WTC11 (cell line): ENCODE measurements at regions not wholly inside any gene's neighbourhood (a gene's known extent, or its start where the extent isn't known, plus 50 kb on each side); places are given as distances from the start of the nearest gene placed in this dataset.

ENCODE experiments used
- ATAC-seq: fragments of 200-7000 bp; cut with Tn5 transposase; 2 replicates; pipeline ENCODE4 v1.10.0; 2021; ENCODE audit warnings: mild to moderate bottlenecking, moderate library complexity
- CTCF ChIA-PET: fragments of 300-600 bp; sonication (Branson Sonifier 250); formaldehyde crosslinking; loops from one replicate; lab custom pipeline; 2021; ENCODE audit warnings: antibody characterized with exemption; lab: Charles Lee
- POLR2A ChIA-PET: fragments of 350-600 bp; sonication (Branson Sonifier 250); formaldehyde crosslinking; loops from one replicate; lab custom pipeline; 2021; ENCODE audit warnings: antibody characterized with exemption; lab: Charles Lee
- DNase-seq: peaks from one replicate; pipeline ENCODE4 v3.0.0; 2021; ENCODE audit warnings: low spot score
- H3K27ac Mint-ChIP-seq: 2 replicates; pipeline ENCODE4 v1.8.0; 2021; ENCODE audit warnings: mixed read lengths
- H3K27me3 Mint-ChIP-seq: 2 replicates; pipeline ENCODE4 v1.8.0; 2021; ENCODE audit warnings: low read depth, mild to moderate bottlenecking, moderate library complexity, mixed read lengths
- H3K36me3 Mint-ChIP-seq: 2 replicates; pipeline ENCODE4 v1.8.0; 2021; ENCODE audit warnings: mixed read lengths
- H3K4me1 Mint-ChIP-seq: 2 replicates; pipeline ENCODE4 v1.8.0; 2022; ENCODE audit warnings: mixed read lengths
- H3K4me3 Mint-ChIP-seq: 2 replicates; pipeline ENCODE4 v1.8.0; 2021; ENCODE audit warnings: mild to moderate bottlenecking, moderate library complexity, mixed read lengths
- H3K9me3 Mint-ChIP-seq: 2 replicates; pipeline ENCODE4 v1.8.0; 2021; ENCODE audit warnings: mixed read lengths
- EMX1 ChIP-seq: fragments of 250-450 bp; sonication (Bioruptor Pico); IDR thresholded peaks from 2 replicates; pipeline ENCODE4 v1.8.0; 2021; ENCODE audit warnings: mild to moderate bottlenecking
- FOXK1 ChIP-seq: sonication (generic); formaldehyde crosslinking; IDR thresholded peaks from 2 replicates; pipeline ENCODE4 v1.8.0; 2022; ENCODE audit warnings: mild to moderate bottlenecking, moderate library complexity, missing genetic modification reagents
- GTF2I ChIP-seq: fragments of 250-450 bp; sonication (Bioruptor Pico); conservative IDR thresholded peaks from 2 replicates; pipeline ENCODE4 v1.4.0; 2021; ENCODE audit warnings: mild to moderate bottlenecking
- JUN ChIP-seq: sonication (generic); formaldehyde crosslinking; IDR thresholded peaks from 2 replicates; pipeline ENCODE4 v1.8.0; 2023; ENCODE audit warnings: mild to moderate bottlenecking, missing genetic modification reagents
- KAT7 ChIP-seq: sonication (generic); formaldehyde crosslinking; IDR thresholded peaks from 2 replicates; pipeline ENCODE4 v1.8.1; 2023; ENCODE audit warnings: missing genetic modification reagents, mild to moderate bottlenecking, borderline replicate concordance
- MYBL2 ChIP-seq: sonication (generic); formaldehyde crosslinking; IDR thresholded peaks from 2 replicates; pipeline ENCODE4 v1.8.1; 2023; ENCODE audit warnings: mild to moderate bottlenecking, moderate library complexity, missing genetic modification reagents
- NFE2L1 ChIP-seq: sonication (generic); formaldehyde crosslinking; IDR thresholded peaks from 2 replicates; pipeline ENCODE4 v1.8.1; 2023; ENCODE audit warnings: missing genetic modification reagents
- RELA ChIP-seq: sonication (generic); formaldehyde crosslinking; IDR thresholded peaks from 2 replicates; pipeline ENCODE4 v1.8.1; 2022; ENCODE audit warnings: missing genetic modification reagents, mild to moderate bottlenecking, borderline replicate concordance
- SMAD3 ChIP-seq: sonication (generic); formaldehyde crosslinking; IDR thresholded peaks from 2 replicates; pipeline ENCODE4 v1.8.0; 2022; ENCODE audit warnings: missing genetic modification reagents, mild to moderate bottlenecking, borderline replicate concordance
- TEAD4 ChIP-seq: sonication (generic); formaldehyde crosslinking; IDR thresholded peaks from 2 replicates; pipeline ENCODE4 v1.8.0; 2022; ENCODE audit warnings: mild to moderate bottlenecking, missing genetic modification reagents
- TP53 ChIP-seq: sonication (generic); formaldehyde crosslinking; IDR thresholded peaks from 2 replicates; pipeline ENCODE4 v1.8.1; 2023; ENCODE audit warnings: mild to moderate bottlenecking, missing genetic modification reagents
- ZBTB21 ChIP-seq: sonication (generic); formaldehyde crosslinking; IDR thresholded peaks from 2 replicates; pipeline ENCODE4 v1.8.1; 2023; ENCODE audit warnings: mild to moderate bottlenecking, missing genetic modification reagents, borderline replicate concordance
- ZNF219 ChIP-seq: sonication (generic); formaldehyde crosslinking; IDR thresholded peaks from 2 replicates; pipeline ENCODE4 v1.8.0; 2023; ENCODE audit warnings: missing genetic modification reagents, mild to moderate bottlenecking, borderline replicate concordance
- ZNF263 ChIP-seq: sonication (generic); formaldehyde crosslinking; IDR thresholded peaks from 2 replicates; pipeline ENCODE4 v1.8.1; 2022; ENCODE audit warnings: low read depth, mild to moderate bottlenecking, moderate library complexity, missing genetic modification reagents
- ZNF416 ChIP-seq: fragments of 250-450 bp; sonication (Bioruptor Pico); IDR thresholded peaks from 2 replicates; pipeline ENCODE4 v1.9.0; 2021; ENCODE audit warnings: mild to moderate bottlenecking, inconsistent platforms
- TF ChIP-seq, protein P1 (sequence below): sonication (generic); formaldehyde crosslinking; IDR thresholded peaks from 2 replicates; pipeline ENCODE4 v1.8.1; 2022; ENCODE audit warnings: low read depth, mild to moderate bottlenecking, moderate library complexity, missing genetic modification reagents, borderline replicate concordance
- TF ChIP-seq, protein P2 (sequence below): sonication (generic); formaldehyde crosslinking; IDR thresholded peaks from 2 replicates; pipeline ENCODE4 v1.8.1; 2023; ENCODE audit warnings: mild to moderate bottlenecking, missing genetic modification reagents
- TF ChIP-seq, protein P3 (sequence below): sonication (generic); formaldehyde crosslinking; IDR thresholded peaks from 2 replicates; pipeline ENCODE4 v1.8.0; 2022; ENCODE audit warnings: missing genetic modification reagents
- TF ChIP-seq, protein P4 (sequence below): sonication (generic); formaldehyde crosslinking; IDR thresholded peaks from 2 replicates; pipeline ENCODE4 v1.8.1; 2022; ENCODE audit warnings: mild to moderate bottlenecking, moderate library complexity, missing genetic modification reagents
- TF ChIP-seq, protein P5 (sequence below): fragments of 250-450 bp; sonication (Bioruptor Pico); IDR thresholded peaks from 2 replicates; pipeline ENCODE4 v1.9.0; 2021; ENCODE audit warnings: moderate library complexity, mild to moderate bottlenecking, inconsistent platforms, borderline replicate concordance
- TF ChIP-seq, protein P6 (sequence below): fragments of 250-450 bp; sonication (Bioruptor Pico); IDR thresholded peaks from 2 replicates; pipeline ENCODE4 v1.9.0; 2021; ENCODE audit warnings: mild to moderate bottlenecking
- TF ChIP-seq, protein P7 (sequence below): sonication (generic); formaldehyde crosslinking; IDR thresholded peaks from 2 replicates; pipeline ENCODE4 v1.8.1; 2022; ENCODE audit warnings: mild to moderate bottlenecking, missing genetic modification reagents, moderate library complexity, borderline replicate concordance
- TF ChIP-seq, protein P8 (sequence below): sonication (generic); formaldehyde crosslinking; conservative IDR thresholded peaks from 2 replicates; pipeline ENCODE4 v1.8.1; 2023; ENCODE audit warnings: mild to moderate bottlenecking, low read depth, missing genetic modification reagents, moderate library complexity

DNA sequence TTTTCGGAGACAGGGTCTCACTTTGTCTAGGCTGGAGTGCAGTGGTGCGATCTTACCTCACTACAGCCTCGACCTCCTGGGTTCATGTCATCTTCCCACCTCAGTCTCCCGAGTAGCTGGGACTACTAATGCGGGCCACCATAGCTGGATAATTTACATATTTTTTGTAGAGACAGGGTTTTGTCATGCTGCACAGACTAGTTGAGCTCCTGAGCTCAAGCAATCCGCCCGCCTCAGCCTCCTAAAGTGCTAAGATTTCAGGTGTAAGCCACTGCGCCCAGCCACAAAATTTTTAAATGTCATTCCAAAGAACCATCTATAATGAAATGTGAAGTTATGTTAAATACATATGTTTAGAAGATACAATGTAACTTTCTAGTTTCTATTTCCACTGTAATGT, 4747.7 kb upstream of the OR11H1 start:
- POLR2A ChIA-PET, result no interaction called here
- Mint-ChIP-seq H3K4me1 (no peaks in the 10 kb centered on the region), H3K36me3 (peaks cover 85% of the 10 kb centered on the region), H3K27ac (no peak overlapping the region), H3K4me3 (no peak overlapping the region), H3K9me3 (peaks cover 86% of the 10 kb centered on the region), H3K27me3 (peaks cover 62% of the 10 kb centered on the region)
- ATAC-seq (no peak), DNase-seq (no peak)
- TF ChIP-seq JUN (CRISPR knock-in tag), result no peak
- TF ChIP-seq, protein P1, sequence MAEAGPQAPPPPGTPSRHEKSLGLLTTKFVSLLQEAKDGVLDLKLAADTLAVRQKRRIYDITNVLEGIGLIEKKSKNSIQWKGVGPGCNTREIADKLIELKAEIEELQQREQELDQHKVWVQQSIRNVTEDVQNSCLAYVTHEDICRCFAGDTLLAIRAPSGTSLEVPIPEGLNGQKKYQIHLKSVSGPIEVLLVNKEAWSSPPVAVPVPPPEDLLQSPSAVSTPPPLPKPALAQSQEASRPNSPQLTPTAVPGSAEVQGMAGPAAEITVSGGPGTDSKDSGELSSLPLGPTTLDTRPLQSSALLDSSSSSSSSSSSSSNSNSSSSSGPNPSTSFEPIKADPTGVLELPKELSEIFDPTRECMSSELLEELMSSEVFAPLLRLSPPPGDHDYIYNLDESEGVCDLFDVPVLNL, result no peak
- TF ChIP-seq NFE2L1 (CRISPR knock-in tag), result no peak
- TF ChIP-seq RELA, result no peak
- no peak for TF ChIP-seq KAT7
- TF ChIP-seq ZNF219, result no peak
- TF ChIP-seq TP53 (CRISPR knock-in tag), result no peak
- no peak for TF ChIP-seq MYBL2 (CRISPR knock-in tag)
- TF ChIP-seq, protein P2, sequence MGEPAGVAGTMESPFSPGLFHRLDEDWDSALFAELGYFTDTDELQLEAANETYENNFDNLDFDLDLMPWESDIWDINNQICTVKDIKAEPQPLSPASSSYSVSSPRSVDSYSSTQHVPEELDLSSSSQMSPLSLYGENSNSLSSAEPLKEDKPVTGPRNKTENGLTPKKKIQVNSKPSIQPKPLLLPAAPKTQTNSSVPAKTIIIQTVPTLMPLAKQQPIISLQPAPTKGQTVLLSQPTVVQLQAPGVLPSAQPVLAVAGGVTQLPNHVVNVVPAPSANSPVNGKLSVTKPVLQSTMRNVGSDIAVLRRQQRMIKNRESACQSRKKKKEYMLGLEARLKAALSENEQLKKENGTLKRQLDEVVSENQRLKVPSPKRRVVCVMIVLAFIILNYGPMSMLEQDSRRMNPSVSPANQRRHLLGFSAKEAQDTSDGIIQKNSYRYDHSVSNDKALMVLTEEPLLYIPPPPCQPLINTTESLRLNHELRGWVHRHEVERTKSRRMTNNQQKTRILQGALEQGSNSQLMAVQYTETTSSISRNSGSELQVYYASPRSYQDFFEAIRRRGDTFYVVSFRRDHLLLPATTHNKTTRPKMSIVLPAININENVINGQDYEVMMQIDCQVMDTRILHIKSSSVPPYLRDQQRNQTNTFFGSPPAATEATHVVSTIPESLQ (CRISPR knock-in tag), result no peak
- TF ChIP-seq, protein P3, sequence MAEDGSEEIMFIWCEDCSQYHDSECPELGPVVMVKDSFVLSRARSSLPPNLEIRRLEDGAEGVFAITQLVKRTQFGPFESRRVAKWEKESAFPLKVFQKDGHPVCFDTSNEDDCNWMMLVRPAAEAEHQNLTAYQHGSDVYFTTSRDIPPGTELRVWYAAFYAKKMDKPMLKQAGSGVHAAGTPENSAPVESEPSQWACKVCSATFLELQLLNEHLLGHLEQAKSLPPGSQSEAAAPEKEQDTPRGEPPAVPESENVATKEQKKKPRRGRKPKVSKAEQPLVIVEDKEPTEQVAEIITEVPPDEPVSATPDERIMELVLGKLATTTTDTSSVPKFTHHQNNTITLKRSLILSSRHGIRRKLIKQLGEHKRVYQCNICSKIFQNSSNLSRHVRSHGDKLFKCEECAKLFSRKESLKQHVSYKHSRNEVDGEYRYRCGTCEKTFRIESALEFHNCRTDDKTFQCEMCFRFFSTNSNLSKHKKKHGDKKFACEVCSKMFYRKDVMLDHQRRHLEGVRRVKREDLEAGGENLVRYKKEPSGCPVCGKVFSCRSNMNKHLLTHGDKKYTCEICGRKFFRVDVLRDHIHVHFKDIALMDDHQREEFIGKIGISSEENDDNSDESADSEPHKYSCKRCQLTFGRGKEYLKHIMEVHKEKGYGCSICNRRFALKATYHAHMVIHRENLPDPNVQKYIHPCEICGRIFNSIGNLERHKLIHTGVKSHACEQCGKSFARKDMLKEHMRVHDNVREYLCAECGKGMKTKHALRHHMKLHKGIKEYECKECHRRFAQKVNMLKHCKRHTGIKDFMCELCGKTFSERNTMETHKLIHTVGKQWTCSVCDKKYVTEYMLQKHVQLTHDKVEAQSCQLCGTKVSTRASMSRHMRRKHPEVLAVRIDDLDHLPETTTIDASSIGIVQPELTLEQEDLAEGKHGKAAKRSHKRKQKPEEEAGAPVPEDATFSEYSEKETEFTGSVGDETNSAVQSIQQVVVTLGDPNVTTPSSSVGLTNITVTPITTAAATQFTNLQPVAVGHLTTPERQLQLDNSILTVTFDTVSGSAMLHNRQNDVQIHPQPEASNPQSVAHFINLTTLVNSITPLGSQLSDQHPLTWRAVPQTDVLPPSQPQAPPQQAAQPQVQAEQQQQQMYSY (CRISPR knock-in tag), result no peak
- TF ChIP-seq, protein P4, sequence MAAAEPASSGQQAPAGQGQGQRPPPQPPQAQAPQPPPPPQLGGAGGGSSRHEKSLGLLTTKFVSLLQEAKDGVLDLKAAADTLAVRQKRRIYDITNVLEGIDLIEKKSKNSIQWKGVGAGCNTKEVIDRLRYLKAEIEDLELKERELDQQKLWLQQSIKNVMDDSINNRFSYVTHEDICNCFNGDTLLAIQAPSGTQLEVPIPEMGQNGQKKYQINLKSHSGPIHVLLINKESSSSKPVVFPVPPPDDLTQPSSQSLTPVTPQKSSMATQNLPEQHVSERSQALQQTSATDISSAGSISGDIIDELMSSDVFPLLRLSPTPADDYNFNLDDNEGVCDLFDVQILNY (CRISPR knock-in tag), result no peak
- TF ChIP-seq, protein P5, sequence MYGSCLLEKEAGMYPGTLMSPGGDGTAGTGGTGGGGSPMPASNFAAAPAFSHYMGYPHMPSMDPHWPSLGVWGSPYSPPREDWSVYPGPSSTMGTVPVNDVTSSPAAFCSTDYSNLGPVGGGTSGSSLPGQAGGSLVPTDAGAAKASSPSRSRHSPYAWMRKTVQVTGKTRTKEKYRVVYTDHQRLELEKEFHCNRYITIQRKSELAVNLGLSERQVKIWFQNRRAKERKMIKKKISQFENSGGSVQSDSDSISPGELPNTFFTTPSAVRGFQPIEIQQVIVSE, result no peak
- no peak for TF ChIP-seq ZNF416 (CRISPR knock-in tag)
- TF ChIP-seq GTF2I (CRISPR knock-in tag), result no peak
- no peak for TF ChIP-seq ZNF263 (CRISPR knock-in tag)
- TF ChIP-seq EMX1, result no peak
- CTCF ChIA-PET, result no interaction called here

DNA sequence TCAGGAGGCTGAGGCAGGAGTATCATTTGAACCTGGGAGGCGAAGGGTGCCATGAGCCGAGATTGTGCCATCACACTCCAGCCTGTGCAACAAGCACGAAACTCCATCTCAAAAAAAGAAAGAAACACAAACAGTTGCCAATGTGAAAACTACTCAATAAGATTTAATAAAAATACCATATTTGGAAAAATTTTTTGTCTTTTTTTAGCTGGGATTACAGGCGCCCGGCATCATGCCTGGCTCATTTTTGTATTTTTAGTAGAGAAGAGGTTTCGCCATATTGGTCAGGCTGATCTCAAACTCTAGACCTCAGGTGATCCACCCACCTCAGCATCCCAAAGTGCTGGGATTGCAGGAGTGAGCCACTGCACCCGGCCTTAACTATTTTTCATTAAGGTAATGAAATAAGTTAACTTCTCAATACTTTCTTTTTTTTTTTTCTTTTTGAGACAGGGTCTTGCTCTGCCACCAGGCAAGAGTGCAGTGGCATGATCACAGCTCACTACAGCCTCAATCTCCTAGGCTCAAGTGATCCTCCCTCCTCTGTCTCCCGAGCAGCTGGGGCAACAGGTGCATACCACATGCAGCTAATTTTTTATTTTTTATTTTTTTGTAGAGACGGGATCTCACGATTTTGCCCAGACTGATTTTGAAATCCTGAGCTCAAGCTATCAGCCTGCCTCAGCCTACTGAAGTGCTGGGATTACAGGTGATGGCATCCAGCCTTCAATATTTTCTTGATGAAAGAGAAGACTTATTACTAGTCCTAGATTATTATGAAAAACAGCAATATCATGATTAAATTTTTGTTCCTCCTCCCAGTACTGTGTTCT, 4746.2 kb upstream of the OR11H1 start:
- H3K4me1 Mint-ChIP-seq, result no peaks in the 10 kb centered on the region
- peaks cover 57% of the 10 kb centered on the region for H3K27me3 Mint-ChIP-seq
- DNase-seq, result no peak
- ChIA-PET POLR2A (no interaction called here), CTCF (no interaction called here)
- H3K27ac Mint-ChIP-seq, result no peak overlapping the region
- H3K9me3 Mint-ChIP-seq, result peaks cover 73% of the 10 kb centered on the region
- H3K4me3 Mint-ChIP-seq, result no peak overlapping the region
- no peak for ATAC-seq
- peaks cover 73% of the 10 kb centered on the region for H3K36me3 Mint-ChIP-seq
- TF ChIP-seq ZNF416 (CRISPR knock-in tag), result no peak
- no peak for TF ChIP-seq MYBL2 (CRISPR knock-in tag)
- TF ChIP-seq TEAD4 (CRISPR knock-in tag), result no peak
- TF ChIP-seq, protein P6, sequence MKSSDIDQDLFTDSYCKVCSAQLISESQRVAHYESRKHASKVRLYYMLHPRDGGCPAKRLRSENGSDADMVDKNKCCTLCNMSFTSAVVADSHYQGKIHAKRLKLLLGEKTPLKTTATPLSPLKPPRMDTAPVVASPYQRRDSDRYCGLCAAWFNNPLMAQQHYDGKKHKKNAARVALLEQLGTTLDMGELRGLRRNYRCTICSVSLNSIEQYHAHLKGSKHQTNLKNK (CRISPR knock-in tag), result no peak
- TF ChIP-seq FOXK1 (CRISPR knock-in tag), result no peak
- TF ChIP-seq, protein P7, sequence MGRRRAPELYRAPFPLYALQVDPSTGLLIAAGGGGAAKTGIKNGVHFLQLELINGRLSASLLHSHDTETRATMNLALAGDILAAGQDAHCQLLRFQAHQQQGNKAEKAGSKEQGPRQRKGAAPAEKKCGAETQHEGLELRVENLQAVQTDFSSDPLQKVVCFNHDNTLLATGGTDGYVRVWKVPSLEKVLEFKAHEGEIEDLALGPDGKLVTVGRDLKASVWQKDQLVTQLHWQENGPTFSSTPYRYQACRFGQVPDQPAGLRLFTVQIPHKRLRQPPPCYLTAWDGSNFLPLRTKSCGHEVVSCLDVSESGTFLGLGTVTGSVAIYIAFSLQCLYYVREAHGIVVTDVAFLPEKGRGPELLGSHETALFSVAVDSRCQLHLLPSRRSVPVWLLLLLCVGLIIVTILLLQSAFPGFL (CRISPR knock-in tag), result no peak
- TF ChIP-seq SMAD3 (CRISPR knock-in tag), result no peak
- no peak for TF ChIP-seq ZBTB21 (CRISPR knock-in tag)
- no peak for TF ChIP-seq TP53 (CRISPR knock-in tag)
- TF ChIP-seq, protein P8, sequence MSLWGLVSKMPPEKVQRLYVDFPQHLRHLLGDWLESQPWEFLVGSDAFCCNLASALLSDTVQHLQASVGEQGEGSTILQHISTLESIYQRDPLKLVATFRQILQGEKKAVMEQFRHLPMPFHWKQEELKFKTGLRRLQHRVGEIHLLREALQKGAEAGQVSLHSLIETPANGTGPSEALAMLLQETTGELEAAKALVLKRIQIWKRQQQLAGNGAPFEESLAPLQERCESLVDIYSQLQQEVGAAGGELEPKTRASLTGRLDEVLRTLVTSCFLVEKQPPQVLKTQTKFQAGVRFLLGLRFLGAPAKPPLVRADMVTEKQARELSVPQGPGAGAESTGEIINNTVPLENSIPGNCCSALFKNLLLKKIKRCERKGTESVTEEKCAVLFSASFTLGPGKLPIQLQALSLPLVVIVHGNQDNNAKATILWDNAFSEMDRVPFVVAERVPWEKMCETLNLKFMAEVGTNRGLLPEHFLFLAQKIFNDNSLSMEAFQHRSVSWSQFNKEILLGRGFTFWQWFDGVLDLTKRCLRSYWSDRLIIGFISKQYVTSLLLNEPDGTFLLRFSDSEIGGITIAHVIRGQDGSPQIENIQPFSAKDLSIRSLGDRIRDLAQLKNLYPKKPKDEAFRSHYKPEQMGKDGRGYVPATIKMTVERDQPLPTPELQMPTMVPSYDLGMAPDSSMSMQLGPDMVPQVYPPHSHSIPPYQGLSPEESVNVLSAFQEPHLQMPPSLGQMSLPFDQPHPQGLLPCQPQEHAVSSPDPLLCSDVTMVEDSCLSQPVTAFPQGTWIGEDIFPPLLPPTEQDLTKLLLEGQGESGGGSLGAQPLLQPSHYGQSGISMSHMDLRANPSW (CRISPR knock-in tag), result no peak
